ENCODE measurements at regions not wholly inside any gene's neighbourhood (a gene's known extent, or its start where the extent isn't known, plus 50 kb on each side); places are given as distances from the start of the nearest gene placed in this dataset.

GRCh38 chr16:22681554-22682291 is 132.2 kb upstream of the HS3ST2 start:
- peaks cover 3% of the 10 kb centered on the region for H3K9me3 ChIP-seq (ENCODE audit: control insufficient read depth, low read length)
- H3K9ac ChIP-seq (ENCODE audit: low read length), result no peak overlapping the region
- no peak overlapping the region for H3K23ac ChIP-seq (ENCODE audit: low read length in 2 of 2)
- no peak overlapping the region for H4K8ac ChIP-seq (ENCODE audit: low read length)
- no peaks in the 10 kb centered on the region for H3K4me1 ChIP-seq (ENCODE audit: control insufficient read depth, insufficient read depth, low read depth, low read length)
- no peak overlapping the region for H2BK5ac ChIP-seq (ENCODE audit: low read depth, low read length, poor library complexity, severe bottlenecking)
- no peak overlapping the region for H2BK120ac ChIP-seq (ENCODE audit: low read depth, low read length)
- H3K4me3 ChIP-seq (ENCODE audit: insufficient read depth in 1 of 2, low read depth in 1 of 2, low read length in 2 of 2), result no peak overlapping the region
- no peak overlapping the region for H2BK12ac ChIP-seq (ENCODE audit: low read length in 2 of 2)
- H3K36me3 ChIP-seq (ENCODE audit: control insufficient read depth in 1 of 2, insufficient read depth in 2 of 2, low read depth in 1 of 2, low read length in 2 of 2), result no peaks in the 10 kb centered on the region
- no peak overlapping the region for H3K27ac ChIP-seq (ENCODE audit: low read length, poor library complexity, severe bottlenecking)
- no peak overlapping the region for H3K18ac ChIP-seq (ENCODE audit: low read depth in 1 of 2, low read length in 2 of 2)
- H3K79me1 ChIP-seq (replicated peaks; ENCODE audit: low read length, poor library complexity, severe bottlenecking), result no peaks in the 10 kb centered on the region
- no peak overlapping the region for H4K91ac ChIP-seq (ENCODE audit: low read length)
- no peak overlapping the region for H2AK5ac ChIP-seq (ENCODE audit: low read length, severe bottlenecking)
- H3K14ac ChIP-seq (ENCODE audit: low read length in 2 of 2), result no peak overlapping the region
- peaks cover 15 to 43% of the 10 kb centered on the region in 2 experiments for H3K27me3 ChIP-seq (ENCODE audit: control insufficient read depth in 1 of 2, insufficient read depth in 1 of 2, low read length in 2 of 2)
- H3K4me2 ChIP-seq (ENCODE audit: low read length, poor library complexity, severe bottlenecking), result no peak overlapping the region
- WGBS, result 87% methylated on average over 17 of the region's 17 CpGs
- DNase-seq, result no peak
- H2AFZ ChIP-seq (ENCODE audit: low read depth, low read length), result no peak overlapping the region
- no peak overlapping the region for H3K4ac ChIP-seq (ENCODE audit: low read depth in 1 of 2, low read length in 2 of 2)
- H2BK15ac ChIP-seq (ENCODE audit: low read depth, poor library complexity, severe bottlenecking), result no peak overlapping the region

GRCh38 chr16:22683258-22683657 is 130.7 kb upstream of the HS3ST2 start:
- no peaks in the 10 kb centered on the region for H3K79me1 ChIP-seq (replicated peaks; ENCODE audit: low read length, poor library complexity, severe bottlenecking)
- no peak overlapping the region for H4K8ac ChIP-seq (ENCODE audit: low read length)
- H2BK5ac ChIP-seq (ENCODE audit: low read depth, low read length, poor library complexity, severe bottlenecking), result no peak overlapping the region
- H3K4me3 ChIP-seq (ENCODE audit: insufficient read depth in 1 of 2, low read depth in 1 of 2, low read length in 2 of 2), result no peak overlapping the region
- H2BK12ac ChIP-seq (ENCODE audit: low read length in 2 of 2), result no peak overlapping the region
- DNase-seq, result no peak
- peaks cover 5% of the 10 kb centered on the region for H3K9me3 ChIP-seq (ENCODE audit: control insufficient read depth, low read length)
- no peak overlapping the region for H2BK15ac ChIP-seq (ENCODE audit: low read depth, poor library complexity, severe bottlenecking)
- H3K4me1 ChIP-seq (ENCODE audit: control insufficient read depth, insufficient read depth, low read depth, low read length), result no peaks in the 10 kb centered on the region
- no peak overlapping the region for H2BK120ac ChIP-seq (ENCODE audit: low read depth, low read length)
- H3K4ac ChIP-seq (ENCODE audit: low read depth in 1 of 2, low read length in 2 of 2), result no peak overlapping the region
- WGBS, result 80% methylated on average over 3 of the region's 4 CpGs
- no peak overlapping the region for H3K4me2 ChIP-seq (ENCODE audit: low read length, poor library complexity, severe bottlenecking)
- H3K27ac ChIP-seq (ENCODE audit: low read length, poor library complexity, severe bottlenecking), result no peak overlapping the region
- no peak overlapping the region for H3K14ac ChIP-seq (ENCODE audit: low read length in 2 of 2)
- no peaks in the 10 kb centered on the region for H3K36me3 ChIP-seq (ENCODE audit: control insufficient read depth in 1 of 2, insufficient read depth in 2 of 2, low read depth in 1 of 2, low read length in 2 of 2)
- H3K27me3 ChIP-seq (ENCODE audit: control insufficient read depth in 1 of 2, insufficient read depth in 1 of 2, low read length in 2 of 2), result peaks cover 11 to 27% of the 10 kb centered on the region in 2 experiments
- no peak overlapping the region for H4K91ac ChIP-seq (ENCODE audit: low read length)
- no peak overlapping the region for H3K18ac ChIP-seq (ENCODE audit: low read depth in 1 of 2, low read length in 2 of 2)
- H3K23ac ChIP-seq (ENCODE audit: low read length in 2 of 2), result no peak overlapping the region
- H3K9ac ChIP-seq (ENCODE audit: low read length), result no peak overlapping the region
- no peak overlapping the region for H2AFZ ChIP-seq (ENCODE audit: low read depth, low read length)
- H2AK5ac ChIP-seq (ENCODE audit: low read length, severe bottlenecking), result no peak overlapping the region

GRCh38 chr16:22683730-22684573 is 130.0 kb upstream of the HS3ST2 start:
- H2AFZ ChIP-seq (ENCODE audit: low read depth, low read length), result no peak overlapping the region
- no peaks in the 10 kb centered on the region for H3K4me1 ChIP-seq (ENCODE audit: control insufficient read depth, insufficient read depth, low read depth, low read length)
- peaks cover 11 to 20% of the 10 kb centered on the region in 2 experiments for H3K27me3 ChIP-seq (ENCODE audit: control insufficient read depth in 1 of 2, insufficient read depth in 1 of 2, low read length in 2 of 2)
- no peak overlapping the region for H3K18ac ChIP-seq (ENCODE audit: low read depth in 1 of 2, low read length in 2 of 2)
- H3K36me3 ChIP-seq (ENCODE audit: control insufficient read depth in 1 of 2, insufficient read depth in 2 of 2, low read depth in 1 of 2, low read length in 2 of 2), result no peaks in the 10 kb centered on the region
- H4K8ac ChIP-seq (ENCODE audit: low read length), result no peak overlapping the region
- H2BK12ac ChIP-seq (ENCODE audit: low read length in 2 of 2), result no peak overlapping the region
- H3K4ac ChIP-seq (ENCODE audit: low read depth in 1 of 2, low read length in 2 of 2), result no peak overlapping the region
- no peak overlapping the region for H2BK5ac ChIP-seq (ENCODE audit: low read depth, low read length, poor library complexity, severe bottlenecking)
- H3K27ac ChIP-seq (ENCODE audit: low read length, poor library complexity, severe bottlenecking), result no peak overlapping the region
- H2AK5ac ChIP-seq (ENCODE audit: low read length, severe bottlenecking), result no peak overlapping the region
- H3K23ac ChIP-seq (ENCODE audit: low read length in 2 of 2), result no peak overlapping the region
- no peak overlapping the region for H2BK15ac ChIP-seq (ENCODE audit: low read depth, poor library complexity, severe bottlenecking)
- peaks cover 4% of the 10 kb centered on the region for H3K9me3 ChIP-seq (ENCODE audit: control insufficient read depth, low read length)
- H4K91ac ChIP-seq (ENCODE audit: low read length), result no peak overlapping the region
- H2BK120ac ChIP-seq (ENCODE audit: low read depth, low read length), result no peak overlapping the region
- no peak for DNase-seq
- no peak overlapping the region for H3K14ac ChIP-seq (ENCODE audit: low read length in 2 of 2)
- H3K4me2 ChIP-seq (ENCODE audit: low read length, poor library complexity, severe bottlenecking), result no peak overlapping the region
- H3K4me3 ChIP-seq (ENCODE audit: insufficient read depth in 1 of 2, low read depth in 1 of 2, low read length in 2 of 2), result no peak overlapping the region
- WGBS, result 71% methylated on average over 4 of the region's 4 CpGs
- no peak overlapping the region for H3K9ac ChIP-seq (ENCODE audit: low read length)
- H3K79me1 ChIP-seq (replicated peaks; ENCODE audit: low read length, poor library complexity, severe bottlenecking), result no peaks in the 10 kb centered on the region

Measured in mesenchymal stem cell (in vitro differentiated cells and primary cell).